MV-4-11 (cell line): ENCODE measurements at regions not wholly inside any gene's neighbourhood (a gene's known extent, or its start where the extent isn't known, plus 50 kb on each side); places are given as distances from the start of the nearest gene placed in this dataset.

Source experiments
- DNase-seq: peaks from one replicate; lab custom pipeline; 2025; lab: John Stamatoyannopoulos, UW

DNA sequence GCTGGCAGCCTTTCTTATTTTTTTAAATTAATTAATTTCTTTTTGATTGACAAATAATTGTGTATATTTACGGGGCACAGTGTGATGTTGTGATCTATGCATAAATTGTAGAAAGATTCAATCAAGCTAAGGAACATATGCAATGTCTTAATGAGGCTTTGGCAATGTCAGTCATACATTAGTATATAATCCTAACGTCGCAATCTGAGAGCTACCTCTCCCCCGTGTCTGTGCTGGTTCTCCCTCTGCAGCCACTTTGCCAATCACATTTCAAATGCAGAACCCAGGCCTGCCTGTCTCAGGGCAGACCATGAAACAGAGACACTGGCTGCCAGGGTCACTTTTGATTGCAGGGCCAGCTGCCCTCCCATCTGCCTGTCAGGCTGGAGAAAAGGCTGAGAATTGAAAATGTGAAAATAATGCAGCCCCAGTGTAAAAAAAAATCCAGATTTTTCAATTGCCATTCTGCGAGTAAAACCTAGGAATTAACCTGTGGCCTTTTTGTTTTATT is 56.3 kb downstream of the SLC24A2 start:
- DNase-seq, result no peak

DNA sequence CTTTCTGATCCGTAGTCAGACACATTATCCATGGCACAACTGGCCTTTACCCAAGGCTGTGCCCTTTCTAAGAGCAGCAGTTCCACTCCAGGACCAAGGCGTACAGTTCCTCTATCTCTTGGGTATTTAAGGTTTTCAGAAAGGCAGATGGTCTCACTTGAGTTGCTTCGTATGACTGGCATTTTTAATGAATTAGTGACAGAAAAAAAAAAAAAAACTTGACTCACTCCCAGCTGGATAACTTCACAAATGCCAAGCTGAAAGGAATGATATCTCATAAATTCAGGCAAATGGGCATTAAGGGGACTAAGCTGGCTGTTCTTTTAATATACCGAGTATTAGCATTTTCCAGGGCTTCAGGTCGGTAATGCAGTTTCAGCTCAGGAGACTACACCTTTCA is 60.7 kb downstream of the SLC24A2 start:
- DNase-seq, result no peak

DNA sequence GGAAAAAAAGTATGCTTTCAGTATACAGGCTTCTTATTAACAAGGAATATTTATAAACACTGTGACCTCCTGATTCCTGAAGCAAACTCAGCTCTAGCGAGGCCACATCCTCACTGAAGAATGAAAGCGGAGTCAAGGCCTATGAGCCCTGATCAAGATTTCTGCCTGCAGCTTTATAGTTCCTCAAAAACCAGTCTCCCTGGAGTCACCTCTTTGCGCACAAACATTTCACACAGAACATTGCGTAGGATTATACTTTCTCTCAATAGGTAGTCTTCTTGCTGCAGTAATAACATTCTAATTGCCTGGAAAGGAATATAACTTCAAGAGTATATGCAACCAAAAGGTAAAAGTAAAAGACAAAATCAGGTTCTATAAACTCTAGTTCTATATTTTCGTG is 62.9 kb downstream of the SLC24A2 start:
- DNase-seq, result no peak

DNA sequence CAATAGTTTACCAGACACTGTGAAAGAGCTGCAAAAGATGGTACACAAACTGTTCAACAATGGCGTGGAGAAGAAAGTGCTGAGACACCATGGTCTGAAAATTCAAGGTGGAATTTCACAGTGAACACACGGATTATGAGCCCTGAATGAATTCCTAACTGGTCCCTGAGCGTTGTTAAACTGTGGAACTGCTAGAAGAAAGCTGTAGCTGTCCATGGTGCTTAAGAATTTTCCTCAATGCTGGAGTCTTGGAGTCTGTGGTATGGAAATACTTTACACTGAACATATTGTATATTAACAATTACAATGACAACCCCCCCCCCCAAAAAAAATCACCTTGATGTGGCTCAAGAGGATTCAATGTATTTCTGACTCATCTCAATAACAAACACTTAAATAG is 68.5 kb downstream of the SLC24A2 start:
- DNase-seq, result no peak

DNA sequence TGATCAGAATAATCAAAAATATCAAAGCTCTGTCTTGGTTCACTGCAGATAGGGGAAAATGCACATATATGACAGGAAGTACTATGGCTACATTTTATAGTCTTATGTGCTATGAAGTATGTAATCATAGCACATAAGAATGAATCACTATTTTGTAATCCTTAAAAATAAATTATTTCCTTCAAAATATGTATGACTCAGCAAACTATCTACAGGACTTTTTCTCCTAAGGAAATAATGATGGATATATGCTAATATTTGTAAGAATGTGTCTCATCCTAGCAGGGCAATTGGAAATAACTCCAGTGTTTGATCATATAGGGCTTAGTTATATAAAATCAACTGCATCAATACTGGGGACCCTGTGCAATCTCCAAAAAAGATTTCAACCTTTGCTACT is 85.1 kb downstream of the SLC24A2 start:
- DNase-seq, result no peak

DNA sequence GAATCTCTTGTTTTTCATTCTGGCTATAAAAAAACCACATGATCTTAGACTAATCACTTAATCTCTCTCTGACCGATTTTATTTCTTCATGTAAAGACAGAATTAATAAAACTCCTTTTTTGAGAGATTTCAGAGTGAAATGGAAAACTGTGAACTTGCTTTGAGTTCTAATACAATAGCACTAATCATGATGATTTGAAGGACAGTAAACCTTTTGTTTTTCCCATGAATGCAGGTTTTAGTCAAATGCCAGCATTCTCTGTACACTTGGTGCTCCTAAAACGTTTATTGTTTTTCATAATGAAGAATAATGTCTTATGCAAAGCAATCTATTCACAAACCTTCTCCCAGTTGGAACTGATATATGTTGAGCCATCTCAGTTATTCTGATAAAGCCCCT is 86.8 kb downstream of the SLC24A2 start:
- no peak for DNase-seq

DNA sequence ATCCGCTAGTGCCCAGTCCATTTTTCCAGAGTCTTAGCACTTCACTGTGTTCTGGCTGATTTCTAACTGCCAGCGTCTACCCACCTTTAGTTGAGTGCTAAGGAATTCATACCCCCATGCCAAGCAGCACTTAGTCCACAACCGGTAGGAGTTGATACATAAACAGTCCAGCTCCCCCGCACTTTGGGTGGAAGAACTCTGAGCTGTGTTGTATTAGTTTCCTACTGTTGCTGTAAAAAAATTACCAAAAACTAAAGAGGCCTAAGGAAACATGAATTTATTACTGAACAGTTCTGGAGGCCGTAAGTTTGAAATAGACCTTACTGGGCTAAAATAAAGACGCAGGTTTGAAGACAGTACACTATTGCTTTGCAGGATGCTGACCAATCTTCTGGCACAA is 87.6 kb downstream of the SLC24A2 start:
- no peak for DNase-seq

DNA sequence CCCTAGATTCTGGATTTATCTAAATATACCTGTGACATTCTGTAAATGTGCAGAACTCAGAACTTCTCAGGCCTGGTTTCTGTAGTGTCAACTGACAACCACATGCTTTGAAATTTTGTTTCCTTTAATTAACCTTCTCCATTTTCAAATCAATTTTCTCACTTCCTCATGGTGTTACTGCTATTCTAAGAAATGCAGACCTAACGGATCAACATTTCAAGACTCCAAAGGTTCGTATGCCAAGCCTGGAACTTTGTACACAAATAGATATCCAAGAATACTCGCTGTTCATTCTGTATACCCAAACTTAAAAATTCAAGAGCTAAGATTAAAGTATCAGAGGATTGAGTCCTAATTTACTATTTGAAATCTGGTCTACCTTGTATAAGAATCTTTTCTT is 88.1 kb downstream of the SLC24A2 start:
- peak; percentile 64 for DNase-seq

DNA sequence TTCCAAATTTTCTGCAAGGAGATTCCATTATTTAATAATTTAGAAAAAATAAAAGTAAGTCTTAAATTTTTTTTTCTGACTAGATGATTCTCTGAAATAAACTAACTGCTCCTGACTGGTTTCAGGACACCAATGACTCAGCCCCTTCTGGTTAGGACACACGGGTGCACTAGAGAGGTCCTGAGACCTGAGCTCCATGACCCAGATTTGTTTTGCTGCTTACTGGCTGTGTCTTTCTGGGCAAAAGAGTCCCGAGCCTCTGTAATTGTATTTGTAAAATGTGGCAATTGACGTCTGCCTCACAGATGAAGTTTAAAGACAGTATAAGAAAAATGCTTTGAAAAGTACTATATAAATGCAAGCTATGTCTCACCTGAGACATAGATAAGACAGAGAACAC is 89.1 kb downstream of the SLC24A2 start:
- DNase-seq, result no peak

DNA sequence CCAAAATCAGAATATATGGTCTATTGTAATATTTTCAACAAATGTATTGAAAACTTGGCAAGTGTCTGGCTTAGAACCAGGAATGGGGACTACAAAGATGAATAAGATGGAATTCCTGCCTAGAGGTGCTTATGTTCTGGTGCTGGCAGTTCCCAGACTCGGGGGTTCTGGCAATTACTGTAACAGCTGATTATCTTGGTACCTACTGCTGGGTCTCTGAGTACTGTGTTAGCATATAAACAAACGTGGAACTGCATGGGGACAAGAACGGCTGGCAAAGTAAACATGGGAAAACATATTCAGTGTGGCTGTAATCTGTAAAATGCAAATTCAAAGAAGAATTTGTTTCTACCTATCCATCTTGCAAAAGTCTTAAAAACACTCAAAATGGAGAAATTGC is 89.9 kb downstream of the SLC24A2 start:
- no peak for DNase-seq

DNA sequence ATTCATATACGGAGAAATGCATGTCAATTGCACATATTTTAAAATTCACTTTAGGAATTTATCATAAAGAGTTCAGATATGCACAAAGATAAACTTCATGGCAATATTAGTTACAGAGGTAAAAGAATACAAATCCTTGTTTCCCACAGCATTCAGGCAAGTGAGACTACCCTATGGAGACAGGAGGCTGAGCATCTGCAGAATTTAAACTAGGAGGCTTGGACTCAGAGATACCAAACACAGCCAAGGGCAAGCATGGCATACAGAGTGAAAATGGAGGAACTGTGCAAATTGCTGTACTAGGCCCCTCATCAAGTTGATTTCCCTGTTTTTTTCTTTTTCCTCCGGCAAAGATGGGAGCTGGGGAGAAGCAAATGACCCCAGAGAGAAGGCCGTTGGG is 94.2 kb downstream of the SLC24A2 start:
- no peak for DNase-seq

DNA sequence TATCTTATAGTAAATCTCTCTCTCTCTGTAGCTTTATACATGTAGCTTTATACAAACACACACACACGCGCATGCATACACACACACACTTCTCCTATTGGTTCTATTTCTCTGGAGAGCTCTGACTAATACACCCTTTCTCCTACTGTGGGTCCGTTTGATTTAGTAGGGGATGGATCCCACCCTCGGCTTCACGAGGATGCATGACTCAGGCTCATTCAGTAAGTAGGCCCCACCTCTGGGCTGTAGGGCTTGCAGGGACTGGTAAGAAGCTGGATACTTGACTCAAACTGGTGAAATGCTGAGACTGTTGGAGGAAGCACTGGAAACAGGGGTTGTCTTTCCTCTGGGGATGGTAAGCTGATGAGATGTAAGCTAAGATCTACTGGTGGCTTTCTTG is 98.7 kb downstream of the SLC24A2 start:
- DNase-seq, result no peak

DNA sequence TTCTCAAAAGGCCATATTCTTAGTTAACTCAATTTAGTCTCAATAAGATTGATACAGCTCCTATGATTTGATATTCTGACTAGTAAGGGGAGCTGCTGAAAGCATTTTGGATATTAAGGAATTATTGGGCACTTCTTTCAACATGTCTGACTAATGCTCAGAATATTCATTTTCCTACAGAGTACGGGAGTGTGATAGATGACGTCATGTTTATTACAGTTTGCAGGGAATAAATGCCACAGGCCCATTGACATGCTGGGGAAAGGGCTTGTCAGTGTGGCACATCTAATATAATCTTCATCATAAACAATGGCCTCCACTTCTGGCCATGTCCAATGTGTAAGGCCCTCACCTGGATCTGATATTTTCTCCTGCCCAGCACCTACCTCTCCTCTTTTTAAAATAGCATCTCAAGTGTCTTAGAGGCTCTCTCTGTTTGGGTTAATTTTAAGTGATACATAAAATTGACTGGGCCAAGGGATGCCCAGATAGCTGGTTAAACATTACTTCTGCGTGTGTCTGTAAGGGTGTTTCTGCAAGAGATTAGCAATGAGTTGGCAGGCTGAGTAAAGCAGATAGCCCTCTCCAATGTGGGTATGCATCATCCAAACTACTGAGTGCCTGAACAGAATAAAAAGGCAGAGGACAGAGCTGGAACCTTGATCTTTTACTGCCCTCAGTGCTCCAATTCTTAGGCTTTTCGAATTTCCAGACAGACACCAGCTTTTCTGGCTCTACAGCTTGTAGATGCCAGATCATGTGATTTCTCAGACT is 99.3 kb downstream of the SLC24A2 start:
- no peak for DNase-seq

DNA sequence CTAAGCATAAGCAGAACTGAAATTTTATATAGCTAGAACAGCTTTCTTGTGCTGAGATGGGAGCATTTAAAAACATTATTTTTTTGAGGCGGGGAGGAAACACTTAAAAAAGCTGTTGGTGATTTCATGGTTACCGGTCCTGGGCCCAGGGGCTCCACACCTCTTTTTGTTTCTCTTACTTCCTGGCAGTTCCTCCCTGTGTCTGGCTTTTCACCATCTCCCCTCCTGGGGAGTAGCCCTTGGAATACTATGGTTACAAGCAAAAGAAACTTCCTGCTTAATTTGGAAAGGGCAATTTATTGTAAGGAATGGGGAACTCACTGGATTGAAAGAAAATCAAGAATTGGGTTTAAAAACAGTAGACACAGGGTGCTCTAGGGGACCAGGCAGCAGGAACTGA is 105.1 kb downstream of the SLC24A2 start:
- peak; percentile 3 for DNase-seq

DNA sequence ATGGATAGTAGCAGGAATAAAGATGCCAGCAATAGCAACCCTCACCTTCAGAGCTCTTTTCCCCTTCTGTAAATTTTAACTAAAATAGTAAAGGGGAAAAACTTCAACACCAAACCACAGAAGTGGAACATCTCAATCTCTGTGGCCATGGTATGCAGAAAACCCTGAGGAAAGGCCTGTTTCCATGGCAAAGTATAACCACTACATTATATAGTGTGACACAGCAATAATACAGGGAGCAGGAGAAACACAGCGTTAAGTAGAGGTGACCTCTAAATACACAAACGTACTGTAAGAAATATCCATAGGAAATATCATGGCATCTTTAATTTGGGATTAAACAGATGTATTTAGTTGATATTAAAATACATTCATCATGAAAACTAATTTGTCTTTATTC is 106.4 kb downstream of the SLC24A2 start:
- peak; percentile 1 for DNase-seq

DNA sequence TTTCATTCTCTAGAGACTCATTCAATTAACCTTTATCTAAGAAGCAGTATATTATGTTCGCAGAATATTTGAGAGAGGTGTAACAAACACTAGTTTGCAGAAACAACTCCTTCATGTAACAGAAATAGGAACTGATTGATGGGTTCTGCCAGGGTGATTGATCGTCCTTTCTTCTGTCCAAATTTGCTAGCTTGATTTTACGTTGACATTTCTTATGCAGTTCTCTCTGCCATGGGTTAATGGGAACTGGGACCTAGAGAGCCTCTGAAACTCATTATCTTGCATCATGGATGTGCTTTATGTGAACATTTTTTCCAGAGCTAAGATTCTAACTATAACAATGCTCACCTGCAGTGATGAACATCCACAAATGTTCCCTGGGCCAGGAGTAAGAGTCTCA is 107.0 kb downstream of the SLC24A2 start:
- DNase-seq, result no peak

DNA sequence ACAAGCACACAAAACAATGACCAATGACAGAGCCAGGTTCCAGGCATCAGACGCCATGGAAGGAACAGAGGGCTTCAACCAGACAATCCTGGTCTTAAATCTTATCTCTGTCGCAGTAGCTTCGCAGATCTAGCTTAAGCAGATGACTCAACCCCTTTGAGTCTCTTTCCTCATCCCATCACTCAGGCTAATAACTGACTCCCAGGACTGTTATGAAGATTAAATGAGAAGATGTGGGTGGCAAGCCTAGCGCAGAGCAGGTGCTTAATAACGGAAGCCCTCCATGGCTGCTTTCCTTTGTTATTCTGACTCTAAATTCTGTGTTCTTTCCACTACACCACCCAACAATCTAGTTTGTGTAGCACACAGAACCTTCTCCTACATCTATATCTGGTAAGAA is 110.9 kb downstream of the SLC24A2 start:
- DNase-seq, result no peak

DNA sequence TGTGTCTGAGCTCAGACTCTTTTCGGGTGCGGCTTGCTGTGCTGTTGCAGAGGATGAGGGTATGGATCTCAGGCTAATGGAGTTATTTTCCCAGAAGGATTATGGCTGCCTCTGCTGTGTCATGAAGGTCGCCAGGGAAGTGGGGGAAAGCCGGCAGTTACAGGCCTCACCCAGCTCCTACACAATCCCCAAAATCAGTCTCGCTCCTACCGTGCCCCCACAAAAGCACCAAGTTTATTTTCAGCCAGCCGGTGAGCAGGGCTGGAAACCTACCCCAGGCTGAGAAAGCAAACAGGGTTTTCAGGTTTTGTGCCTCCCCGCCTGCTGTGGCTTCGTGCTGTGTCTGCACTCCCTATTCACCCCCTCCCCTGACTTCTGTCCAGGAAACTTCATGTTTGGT is 113.3 kb downstream of the SLC24A2 start:
- DNase-seq, result no peak

DNA sequence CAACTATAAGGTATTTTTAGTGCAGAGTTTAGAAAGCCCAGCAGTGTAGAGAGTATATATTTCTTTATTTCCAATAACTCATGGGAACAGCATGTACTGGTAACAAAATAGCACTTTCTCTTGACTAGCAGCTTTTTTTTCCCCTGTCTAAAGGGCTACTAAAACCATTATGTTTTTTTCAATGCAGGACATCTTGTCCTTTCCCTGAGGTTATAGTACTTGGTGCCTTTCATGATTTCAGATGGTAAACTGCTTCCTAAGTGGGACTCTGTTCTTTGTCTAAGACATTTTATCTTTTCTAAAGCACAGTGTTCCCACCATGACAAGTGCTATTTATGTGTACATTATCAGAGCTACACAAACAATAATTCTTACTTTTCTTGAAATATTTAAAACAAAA is 122.3 kb downstream of the SLC24A2 start:
- DNase-seq, result no peak

DNA sequence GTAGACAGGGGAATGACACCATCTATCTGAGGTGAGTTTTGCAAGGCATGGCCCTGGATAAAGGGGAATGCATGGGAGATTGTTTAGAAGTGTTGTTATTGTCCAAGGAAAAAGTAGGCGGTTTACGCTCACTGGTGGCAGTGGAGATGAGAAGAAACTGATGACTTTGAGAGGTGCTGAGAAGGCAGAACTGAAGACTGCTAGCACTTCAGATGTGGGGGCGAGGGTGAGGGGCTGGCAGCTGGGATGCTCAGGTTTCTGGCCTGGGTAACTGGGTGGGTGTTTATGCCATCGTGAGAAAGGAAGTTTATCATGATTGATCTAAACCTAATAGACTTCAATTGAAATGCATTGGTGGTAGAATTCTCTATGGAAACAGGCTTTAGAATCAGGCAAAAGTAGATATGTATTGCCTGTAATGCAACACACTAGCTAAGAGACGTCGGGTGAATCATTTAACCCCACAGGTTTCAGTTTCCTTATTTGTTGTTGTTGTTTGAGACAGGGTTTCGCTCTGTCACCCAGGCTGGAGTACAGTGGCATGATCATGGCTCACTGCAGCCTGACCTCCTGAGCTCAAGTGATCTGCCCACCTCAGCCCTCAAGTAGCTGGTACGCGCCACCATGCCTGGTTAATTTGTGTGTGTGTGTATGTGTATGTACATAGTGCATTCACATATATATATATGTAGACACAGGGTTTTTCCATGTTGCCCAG is 123.5 kb downstream of the SLC24A2 start:
- DNase-seq, result peak; percentile 34

DNA sequence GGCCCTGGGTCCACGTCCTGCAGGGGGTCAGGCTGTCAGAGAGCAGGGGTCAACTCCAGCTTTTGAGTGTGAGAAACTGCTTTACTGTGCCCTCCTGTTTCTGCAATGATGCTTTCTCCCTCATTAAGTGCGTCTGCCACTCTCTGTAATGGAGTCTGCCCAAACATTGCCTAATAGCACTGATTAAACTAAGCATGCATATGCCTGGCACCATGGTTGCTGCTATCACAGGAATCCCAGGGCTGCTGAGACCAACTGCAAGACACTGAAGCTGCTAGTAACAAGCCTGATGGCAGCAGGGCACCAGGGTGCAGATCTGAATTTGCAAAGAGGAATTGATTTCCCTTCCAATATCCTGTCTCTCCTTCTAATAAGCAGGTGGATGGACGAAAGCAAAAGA is 125.3 kb downstream of the SLC24A2 start:
- no peak for DNase-seq

DNA sequence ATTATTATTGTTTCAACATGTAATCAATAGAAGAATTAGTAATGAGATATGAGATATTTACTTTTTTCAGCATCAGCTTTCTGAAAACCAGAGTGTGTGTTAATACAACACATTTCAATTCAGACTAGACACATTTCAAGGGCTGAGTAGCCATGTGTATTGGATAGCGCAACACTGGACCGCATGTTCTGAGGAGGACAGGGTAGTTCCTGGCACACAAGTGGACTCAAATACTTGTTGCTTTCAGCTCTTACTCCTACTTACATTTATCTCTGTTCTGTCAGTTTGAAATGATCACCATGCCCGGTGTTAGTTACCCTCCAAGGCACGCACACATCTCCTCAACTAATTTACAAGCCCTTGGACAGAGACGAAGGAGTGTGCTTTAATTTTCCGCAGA is 126.6 kb downstream of the SLC24A2 start:
- DNase-seq, result no peak

DNA sequence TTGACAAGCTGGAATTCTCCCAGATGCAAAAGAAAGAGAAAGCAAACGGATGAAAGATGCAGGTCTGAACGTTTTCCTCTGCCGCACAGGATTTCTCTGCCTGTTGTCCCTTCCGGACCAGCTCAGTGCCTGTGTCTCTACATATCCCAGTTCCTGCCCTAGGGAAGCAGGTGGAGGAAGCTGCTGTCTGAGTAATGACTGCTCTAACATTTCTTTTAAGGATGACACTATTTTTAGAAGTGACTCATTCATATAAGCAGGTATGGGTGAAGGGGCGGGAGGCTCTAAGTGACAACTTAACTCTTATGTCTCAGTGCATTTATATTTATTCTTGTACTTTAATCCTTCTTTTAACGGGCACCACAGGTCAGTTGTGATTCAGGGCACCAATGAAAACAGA is 128.8 kb downstream of the SLC24A2 start:
- DNase-seq, result no peak

DNA sequence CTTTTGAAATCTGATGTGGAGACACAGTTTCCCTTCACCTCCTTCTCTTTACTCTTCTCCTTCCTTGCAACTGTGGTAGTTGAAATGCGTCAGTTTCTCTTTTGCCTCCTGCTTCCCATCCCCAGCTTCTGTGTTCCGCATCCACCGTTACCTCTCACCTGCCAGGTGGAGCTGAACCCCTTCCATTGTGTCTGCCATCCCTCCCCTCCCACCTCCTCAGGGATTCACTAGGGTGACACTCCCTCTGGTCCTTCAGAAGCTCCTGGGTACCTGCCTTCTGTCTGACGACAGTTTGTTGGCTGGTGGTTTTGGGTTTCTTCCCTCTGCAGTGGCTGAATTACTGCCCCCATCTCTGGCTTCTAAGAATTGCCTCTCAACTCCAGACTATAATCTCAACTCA is 132.1 kb downstream of the SLC24A2 start:
- no peak for DNase-seq
